Ishikawa (cell line): ENCODE measurements at regions not wholly inside any gene's neighbourhood (a gene's known extent, or its start where the extent isn't known, plus 50 kb on each side); places are given as distances from the start of the nearest gene placed in this dataset.

Experiments used
- CREB1 ChIP-seq: IDR thresholded peaks from 2 replicates; pipeline ENCODE4 v1.6.1; 2012; ENCODE audit warnings: low read depth
- EP300 ChIP-seq: IDR thresholded peaks from 2 replicates; pipeline ENCODE4 v1.6.1; 2012; ENCODE audit warnings: borderline replicate concordance
- FOXM1 ChIP-seq: IDR thresholded peaks from 2 replicates; pipeline ENCODE4 v1.6.1; 2012; ENCODE audit warnings: low read depth, borderline replicate concordance
- NFIC ChIP-seq: IDR thresholded peaks from 2 replicates; pipeline ENCODE4 v1.6.1; 2012
- RAD21 ChIP-seq: IDR thresholded peaks from 2 replicates; pipeline ENCODE4 v1.6.1; 2012; ENCODE audit warnings: low read depth
- TAF1 ChIP-seq: IDR thresholded peaks from 2 replicates; pipeline ENCODE4 v1.6.1; 2012; ENCODE audit warnings: low read depth, mild to moderate bottlenecking
- TCF12 ChIP-seq: IDR thresholded peaks from 2 replicates; pipeline ENCODE4 v1.6.1; 2012; ENCODE audit warnings: low read depth
- ZBTB7A ChIP-seq: IDR thresholded peaks from 2 replicates; pipeline ENCODE4 v1.6.1; 2012; ENCODE audit warnings: low read depth
- TF ChIP-seq, protein P1 (sequence below): IDR thresholded peaks from 2 replicates; pipeline ENCODE4 v1.6.1; 2012; ENCODE audit warnings: low read depth, mild to moderate bottlenecking
- TF ChIP-seq, protein P2 (sequence below): IDR thresholded peaks from 2 replicates; pipeline ENCODE4 v1.6.1; 2012
- TF ChIP-seq, protein P3 (sequence below): IDR thresholded peaks from 2 replicates; pipeline ENCODE4 v1.6.1; 2012

DNA sequence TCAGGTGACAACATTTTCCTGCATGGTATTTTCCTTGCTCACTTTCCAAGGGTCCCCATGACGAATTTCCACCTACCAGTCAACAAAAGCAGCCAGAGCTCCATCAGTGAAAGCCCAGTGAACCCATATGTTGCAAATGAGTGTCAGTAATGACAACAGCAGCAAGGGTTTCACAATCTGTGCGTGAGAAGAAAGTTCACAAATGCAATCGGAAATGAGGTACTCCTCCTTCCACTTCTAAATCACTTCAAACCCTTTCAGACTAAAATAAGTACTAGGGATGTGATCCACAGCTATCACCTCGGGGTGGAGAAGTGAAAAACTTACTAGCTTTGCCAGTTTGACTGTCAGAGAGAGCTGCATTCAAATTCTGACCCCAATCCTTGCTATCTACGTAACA lies 55.6 kb upstream of the BET1 start:
- TF ChIP-seq FOXM1 (no peak), TAF1 (no peak), RAD21 (no peak), CREB1 (no peak), ZBTB7A (no peak), TCF12 (no peak), EP300 (no peak), NFIC (no peak)
- TF ChIP-seq, protein P1, sequence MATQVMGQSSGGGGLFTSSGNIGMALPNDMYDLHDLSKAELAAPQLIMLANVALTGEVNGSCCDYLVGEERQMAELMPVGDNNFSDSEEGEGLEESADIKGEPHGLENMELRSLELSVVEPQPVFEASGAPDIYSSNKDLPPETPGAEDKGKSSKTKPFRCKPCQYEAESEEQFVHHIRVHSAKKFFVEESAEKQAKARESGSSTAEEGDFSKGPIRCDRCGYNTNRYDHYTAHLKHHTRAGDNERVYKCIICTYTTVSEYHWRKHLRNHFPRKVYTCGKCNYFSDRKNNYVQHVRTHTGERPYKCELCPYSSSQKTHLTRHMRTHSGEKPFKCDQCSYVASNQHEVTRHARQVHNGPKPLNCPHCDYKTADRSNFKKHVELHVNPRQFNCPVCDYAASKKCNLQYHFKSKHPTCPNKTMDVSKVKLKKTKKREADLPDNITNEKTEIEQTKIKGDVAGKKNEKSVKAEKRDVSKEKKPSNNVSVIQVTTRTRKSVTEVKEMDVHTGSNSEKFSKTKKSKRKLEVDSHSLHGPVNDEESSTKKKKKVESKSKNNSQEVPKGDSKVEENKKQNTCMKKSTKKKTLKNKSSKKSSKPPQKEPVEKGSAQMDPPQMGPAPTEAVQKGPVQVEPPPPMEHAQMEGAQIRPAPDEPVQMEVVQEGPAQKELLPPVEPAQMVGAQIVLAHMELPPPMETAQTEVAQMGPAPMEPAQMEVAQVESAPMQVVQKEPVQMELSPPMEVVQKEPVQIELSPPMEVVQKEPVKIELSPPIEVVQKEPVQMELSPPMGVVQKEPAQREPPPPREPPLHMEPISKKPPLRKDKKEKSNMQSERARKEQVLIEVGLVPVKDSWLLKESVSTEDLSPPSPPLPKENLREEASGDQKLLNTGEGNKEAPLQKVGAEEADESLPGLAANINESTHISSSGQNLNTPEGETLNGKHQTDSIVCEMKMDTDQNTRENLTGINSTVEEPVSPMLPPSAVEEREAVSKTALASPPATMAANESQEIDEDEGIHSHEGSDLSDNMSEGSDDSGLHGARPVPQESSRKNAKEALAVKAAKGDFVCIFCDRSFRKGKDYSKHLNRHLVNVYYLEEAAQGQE = no peak
- TF ChIP-seq, protein P2, sequence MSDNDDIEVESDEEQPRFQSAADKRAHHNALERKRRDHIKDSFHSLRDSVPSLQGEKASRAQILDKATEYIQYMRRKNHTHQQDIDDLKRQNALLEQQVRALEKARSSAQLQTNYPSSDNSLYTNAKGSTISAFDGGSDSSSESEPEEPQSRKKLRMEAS = no peak
- TF ChIP-seq, protein P3, sequence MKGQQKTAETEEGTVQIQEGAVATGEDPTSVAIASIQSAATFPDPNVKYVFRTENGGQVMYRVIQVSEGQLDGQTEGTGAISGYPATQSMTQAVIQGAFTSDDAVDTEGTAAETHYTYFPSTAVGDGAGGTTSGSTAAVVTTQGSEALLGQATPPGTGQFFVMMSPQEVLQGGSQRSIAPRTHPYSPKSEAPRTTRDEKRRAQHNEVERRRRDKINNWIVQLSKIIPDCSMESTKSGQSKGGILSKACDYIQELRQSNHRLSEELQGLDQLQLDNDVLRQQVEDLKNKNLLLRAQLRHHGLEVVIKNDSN = no peak
